Breast epithelium (tissue), 3 donors: ENCODE measurements at regions not wholly inside any gene's neighbourhood (a gene's known extent, or its start where the extent isn't known, plus 50 kb on each side); places are given as distances from the start of the nearest gene placed in this dataset.

Source experiments
- POLR2AphosphoS5 ChIP-seq, 3 donors: sonication (generic); formaldehyde crosslinking; IDR thresholded peaks; one replicate each; pipeline ENCODE4 v1.6.1; 2017; ENCODE audit warnings: antibody characterized with exemption in 3 of 3
- TF ChIP-seq, protein P1 (sequence below), 3 donors: fragments of 450-650 bp; IDR thresholded peaks; one replicate each; pipeline ENCODE4 v1.5.1; 2016 to 2017; ENCODE audit warnings: antibody characterized with exemption in 3 of 3, mild to moderate bottlenecking in 3 of 3, moderate library complexity in 3 of 3

DNA sequence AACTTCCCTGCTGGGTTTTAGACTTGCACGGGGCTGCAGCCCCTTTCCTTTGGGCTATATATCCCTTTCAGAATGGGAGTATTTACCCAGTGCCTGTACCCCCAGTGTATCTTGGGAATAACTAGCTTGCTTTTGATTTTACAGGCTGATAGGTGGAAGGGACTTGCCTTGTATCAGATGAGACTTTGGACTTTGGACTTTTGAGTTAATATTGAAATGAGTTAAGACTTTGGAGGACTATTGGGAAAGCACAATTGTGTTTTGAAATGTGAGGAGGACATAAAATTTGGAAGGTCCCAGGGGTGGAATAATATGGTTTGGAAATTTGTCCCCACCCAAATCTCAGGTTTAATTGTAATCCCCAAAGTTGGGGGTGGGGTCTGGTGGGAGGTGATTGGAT, 393.8 kb upstream of the KIF2B start:
- no peak for TF ChIP-seq POLR2AphosphoS5 (IDR thresholded peaks at IDR 0.05)
- TF ChIP-seq, protein P1, sequence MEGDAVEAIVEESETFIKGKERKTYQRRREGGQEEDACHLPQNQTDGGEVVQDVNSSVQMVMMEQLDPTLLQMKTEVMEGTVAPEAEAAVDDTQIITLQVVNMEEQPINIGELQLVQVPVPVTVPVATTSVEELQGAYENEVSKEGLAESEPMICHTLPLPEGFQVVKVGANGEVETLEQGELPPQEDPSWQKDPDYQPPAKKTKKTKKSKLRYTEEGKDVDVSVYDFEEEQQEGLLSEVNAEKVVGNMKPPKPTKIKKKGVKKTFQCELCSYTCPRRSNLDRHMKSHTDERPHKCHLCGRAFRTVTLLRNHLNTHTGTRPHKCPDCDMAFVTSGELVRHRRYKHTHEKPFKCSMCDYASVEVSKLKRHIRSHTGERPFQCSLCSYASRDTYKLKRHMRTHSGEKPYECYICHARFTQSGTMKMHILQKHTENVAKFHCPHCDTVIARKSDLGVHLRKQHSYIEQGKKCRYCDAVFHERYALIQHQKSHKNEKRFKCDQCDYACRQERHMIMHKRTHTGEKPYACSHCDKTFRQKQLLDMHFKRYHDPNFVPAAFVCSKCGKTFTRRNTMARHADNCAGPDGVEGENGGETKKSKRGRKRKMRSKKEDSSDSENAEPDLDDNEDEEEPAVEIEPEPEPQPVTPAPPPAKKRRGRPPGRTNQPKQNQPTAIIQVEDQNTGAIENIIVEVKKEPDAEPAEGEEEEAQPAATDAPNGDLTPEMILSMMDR (IDR thresholded peaks at IDR 0.05) = no peak
